Activated T-cell treated with anti-CD3 and anti-CD28 coated beads, Interleukin-2, amount 50 U/mL, for 1 hour (primary cell): ENCODE measurements at regions not wholly inside any gene's neighbourhood (a gene's known extent, or its start where the extent isn't known, plus 50 kb on each side); places are given as distances from the start of the nearest gene placed in this dataset.

Experiments
- DNase-seq: peaks from one replicate; pipeline ENCODE4 v3.0.0-alpha.2; 2020

- DNase-seq: no peak
Observed at GRCh38 chr20:39106791-39107190, 144.6 kb downstream of the DHX35 start.

GRCh38 chr20:39105551-39105950 lies 143.4 kb downstream of the DHX35 start:
- no peak for DNase-seq

- no peak for DNase-seq
Observed at GRCh38 chr20:39103732-39104131, 141.6 kb downstream of the DHX35 start.

- DNase-seq: no peak
Observed at GRCh38 chr20:39103305-39103704, 141.2 kb downstream of the DHX35 start.

- DNase-seq: no peak
Observed at GRCh38 chr20:39101895-39102294, 139.8 kb downstream of the DHX35 start.

GRCh38 chr20:39100691-39101090 lies 138.5 kb downstream of the DHX35 start:
- DNase-seq: no peak

GRCh38 chr20:39097889-39098288 lies 135.7 kb downstream of the DHX35 start:
- no peak for DNase-seq

GRCh38 chr20:39095870-39096269 lies 133.7 kb downstream of the DHX35 start:
- DNase-seq: no peak

- DNase-seq: no peak
Observed at GRCh38 chr20:39094391-39094790, 132.2 kb downstream of the DHX35 start.

GRCh38 chr20:39092733-39093410 lies 130.7 kb downstream of the DHX35 start:
- DNase-seq: no peak

- no peak for DNase-seq
Observed at GRCh38 chr20:39090906-39091305, 128.8 kb downstream of the DHX35 start.

GRCh38 chr20:39089797-39090196 lies 127.7 kb downstream of the DHX35 start:
- DNase-seq: no peak
